ENCODE measurements at regions not wholly inside any gene's neighbourhood (a gene's known extent, or its start where the extent isn't known, plus 50 kb on each side); places are given as distances from the start of the nearest gene placed in this dataset.

GRCh38 chr16:5374184-5374583 lies 276.6 kb upstream of the EEF2KMT start:
- no peak for DNase-seq (ENCODE audit: low read depth)

- no peak for DNase-seq (ENCODE audit: low read depth)
Measured at GRCh38 chr16:5367951-5368350, 270.4 kb upstream of the EEF2KMT start.

GRCh38 chr16:5366126-5366525 lies 268.5 kb upstream of the EEF2KMT start:
- DNase-seq (ENCODE audit: low read depth), result no peak

DNA sequence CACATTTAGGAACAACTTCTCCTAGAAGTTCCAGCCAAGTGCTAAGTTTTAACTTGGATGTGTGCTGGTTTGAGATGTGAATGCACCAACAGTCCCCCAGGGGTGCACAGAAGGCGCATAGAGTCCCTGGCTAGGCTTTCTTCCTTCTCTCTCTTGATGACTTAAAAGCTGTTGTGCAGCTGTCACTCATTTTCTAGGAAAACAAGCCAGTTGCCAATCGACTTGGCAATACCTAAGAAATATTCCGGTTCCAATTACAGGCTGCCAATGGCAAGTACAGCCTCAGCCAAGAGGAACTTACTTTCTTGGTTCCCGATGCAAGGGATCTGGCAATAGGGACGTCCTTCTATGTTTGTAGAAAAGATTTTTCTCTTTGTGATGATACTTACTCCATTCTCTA lies 266.6 kb upstream of the EEF2KMT start:
- no peak for DNase-seq (ENCODE audit: low read depth)

DNA sequence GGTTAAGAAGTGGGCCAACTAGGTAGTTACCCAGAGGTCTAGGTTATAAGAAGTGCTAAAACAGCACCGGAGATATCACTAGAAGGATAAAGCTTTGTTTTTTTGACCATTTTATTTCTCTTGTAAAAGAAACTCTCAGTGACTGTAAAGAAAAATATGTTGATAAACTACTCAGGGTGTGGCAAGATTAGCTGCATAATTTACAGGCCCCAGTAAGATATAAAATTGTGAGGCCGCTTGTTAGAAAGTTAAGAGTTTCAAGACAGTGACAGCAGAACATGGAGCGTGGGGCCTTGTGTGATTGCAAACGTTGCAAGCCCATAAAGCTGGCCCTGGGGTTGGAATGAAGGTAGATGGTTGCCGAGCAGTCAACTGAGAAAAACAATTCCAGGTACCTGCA lies 263.7 kb upstream of the EEF2KMT start:
- no peak for DNase-seq (ENCODE audit: low read depth)

DNA sequence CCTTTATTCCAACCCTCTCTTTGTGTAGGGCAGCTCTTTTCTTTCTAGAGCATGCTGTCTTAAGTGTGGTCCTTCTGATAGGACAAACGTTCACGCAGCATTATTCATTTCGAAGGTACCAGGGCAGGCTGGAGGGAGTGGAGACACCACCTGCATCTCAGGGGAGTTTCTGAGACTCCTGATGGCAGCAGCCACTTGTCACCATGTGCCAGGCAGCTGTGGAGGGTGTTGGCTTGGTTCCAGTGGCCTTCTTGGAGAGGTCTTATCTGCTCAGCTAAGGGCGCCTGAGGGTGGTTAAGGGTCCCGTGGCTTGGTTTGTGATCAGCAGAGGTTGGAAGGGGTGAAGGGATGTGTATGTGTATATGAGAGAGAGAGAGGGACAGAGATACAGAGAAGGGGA lies 257.1 kb upstream of the EEF2KMT start:
- DNase-seq (ENCODE audit: low read depth), result no peak

- DNase-seq (ENCODE audit: low read depth), result no peak
Measured at GRCh38 chr16:5349670-5350517, 252.3 kb upstream of the EEF2KMT start.

DNA sequence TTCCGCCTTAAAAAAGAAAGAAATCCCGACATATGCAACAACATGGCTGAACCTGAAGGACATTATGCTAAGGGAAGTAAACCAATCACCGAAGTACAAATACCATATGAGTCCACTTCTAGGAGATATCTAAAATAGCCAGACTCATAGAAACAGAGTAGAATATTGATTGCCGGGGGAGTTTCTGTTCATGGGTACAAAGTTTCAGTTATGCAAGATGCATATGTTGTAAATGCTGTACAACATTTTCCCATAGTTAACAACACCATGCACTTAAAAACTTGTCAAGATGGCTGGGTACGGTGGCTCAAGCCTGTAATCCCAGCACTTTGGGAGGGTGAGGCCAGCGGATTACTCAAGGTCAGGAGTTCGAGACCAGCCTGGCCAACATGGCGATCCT lies 251.5 kb upstream of the EEF2KMT start:
- DNase-seq (ENCODE audit: low read depth), result no peak

DNA sequence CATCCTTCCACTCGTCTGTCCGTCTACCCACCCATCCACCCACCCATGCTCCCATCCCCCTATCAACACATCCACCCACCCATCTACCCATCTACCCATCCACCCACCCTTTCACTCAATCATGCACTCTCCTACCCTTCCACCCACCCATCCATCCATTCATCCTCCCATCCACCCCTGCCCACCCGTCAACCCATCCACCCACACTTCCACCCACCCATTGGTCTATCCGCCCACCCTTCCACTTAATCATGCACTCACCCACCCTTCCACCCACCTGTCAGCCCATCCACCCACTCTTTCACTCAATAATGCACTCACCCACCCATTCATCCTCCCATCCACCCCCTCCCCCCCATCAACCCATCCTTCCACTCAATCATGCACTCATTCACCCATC lies 250.0 kb upstream of the EEF2KMT start:
- no peak for DNase-seq (ENCODE audit: low read depth)

DNA sequence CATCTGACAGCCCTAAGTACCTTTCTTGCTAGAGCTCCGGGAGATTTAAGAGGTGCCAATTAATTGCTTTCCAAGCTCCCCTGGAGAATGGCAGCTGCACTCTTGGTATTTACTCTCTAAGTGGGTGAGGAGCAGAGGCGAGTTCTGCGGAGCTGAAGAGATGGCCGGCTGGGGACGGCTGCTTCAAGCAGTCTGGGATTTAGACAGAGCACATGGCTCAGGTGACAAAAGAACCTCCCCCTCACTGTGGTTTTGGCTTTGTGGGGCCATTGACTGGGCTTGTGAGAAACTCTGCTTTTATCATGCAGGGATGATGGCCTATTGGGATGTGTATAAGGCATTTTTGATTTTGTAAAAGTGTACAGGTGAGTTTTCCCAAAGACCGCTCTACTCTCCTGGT lies 239.3 kb upstream of the EEF2KMT start:
- no peak for DNase-seq (ENCODE audit: low read depth)

- no peak for DNase-seq (ENCODE audit: low read depth)
Measured at GRCh38 chr16:5333991-5334390, 236.4 kb upstream of the EEF2KMT start.

GRCh38 chr16:5333126-5333525 lies 235.5 kb upstream of the EEF2KMT start:
- no peak for DNase-seq (ENCODE audit: low read depth)

- no peak for DNase-seq (ENCODE audit: low read depth)
Measured at GRCh38 chr16:5330058-5330457, 232.5 kb upstream of the EEF2KMT start.

- no peak for DNase-seq (ENCODE audit: low read depth)
Measured at GRCh38 chr16:5328546-5328945, 231.0 kb upstream of the EEF2KMT start.

- no peak for DNase-seq (ENCODE audit: low read depth)
Measured at GRCh38 chr16:5326395-5326794, 228.8 kb upstream of the EEF2KMT start.

DNA sequence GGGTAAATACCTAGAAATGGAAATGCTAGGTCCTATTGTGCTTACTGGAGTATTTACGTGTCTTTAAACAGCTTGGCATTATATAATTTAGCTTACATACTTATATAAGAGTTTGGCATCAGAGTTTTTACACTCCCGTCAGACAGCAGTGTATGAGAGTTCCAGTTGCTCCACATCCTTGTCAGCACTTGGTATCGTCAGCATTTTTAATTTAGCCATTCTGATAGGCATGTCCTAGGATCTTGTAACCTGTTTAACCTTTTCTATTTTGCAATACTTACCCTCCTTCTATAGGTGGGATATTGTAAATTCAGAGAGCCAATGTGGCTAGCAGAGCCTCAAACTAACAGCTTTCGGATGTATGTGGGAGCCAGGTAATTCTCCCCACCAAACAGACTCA lies 228.3 kb upstream of the EEF2KMT start:
- no peak for DNase-seq (ENCODE audit: low read depth)

GRCh38 chr16:5323284-5324141 lies 225.9 kb upstream of the EEF2KMT start:
- no peak for DNase-seq (ENCODE audit: low read depth)

- DNase-seq (ENCODE audit: low read depth), result no peak
Measured at GRCh38 chr16:5321930-5322329, 224.3 kb upstream of the EEF2KMT start.

- DNase-seq (ENCODE audit: low read depth), result no peak
Measured at GRCh38 chr16:5319799-5320198, 222.2 kb upstream of the EEF2KMT start.

DNA sequence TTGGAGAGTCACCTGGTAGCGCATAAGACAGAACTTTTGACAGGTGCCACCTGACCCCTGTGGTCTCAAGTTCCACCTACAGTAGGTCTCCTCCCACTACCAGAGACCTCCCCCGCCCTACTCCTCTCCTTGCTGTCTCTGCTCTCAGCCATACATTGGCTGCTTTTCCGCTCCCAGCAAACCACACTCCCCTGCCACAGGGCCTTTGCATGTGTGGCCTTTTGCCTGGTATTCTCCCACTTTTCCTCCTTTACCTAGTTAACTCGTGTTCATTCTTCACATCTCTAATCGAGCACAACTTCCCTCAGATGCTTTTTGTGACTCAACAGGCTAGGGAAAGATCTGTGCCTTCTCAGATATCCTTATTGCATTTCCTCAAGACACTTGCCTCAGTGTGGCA lies 218.3 kb upstream of the EEF2KMT start:
- DNase-seq (ENCODE audit: low read depth), result no peak

DNA sequence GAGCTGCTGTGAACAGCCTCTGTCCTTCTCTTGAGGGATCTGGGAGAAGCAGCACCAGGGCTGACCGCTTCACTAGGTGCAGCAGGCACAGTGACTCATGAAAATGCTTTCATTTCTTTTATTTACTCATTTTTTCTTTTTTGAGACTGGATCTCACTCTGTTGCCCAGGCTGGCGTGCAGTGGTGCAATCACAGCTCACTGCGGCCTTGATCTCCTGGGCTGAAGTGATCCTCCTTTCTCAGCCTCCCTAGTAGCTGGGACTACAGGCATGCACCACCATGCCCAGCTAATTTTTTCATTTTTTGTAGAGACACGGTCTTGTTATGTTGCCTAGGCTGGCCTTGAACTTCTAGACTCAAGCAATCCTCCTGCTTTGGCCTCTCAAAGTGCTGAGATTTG lies 216.8 kb upstream of the EEF2KMT start:
- DNase-seq (ENCODE audit: low read depth), result no peak

GRCh38 chr16:5309946-5310611 lies 212.5 kb upstream of the EEF2KMT start:
- DNase-seq (ENCODE audit: low read depth), result no peak

DNA sequence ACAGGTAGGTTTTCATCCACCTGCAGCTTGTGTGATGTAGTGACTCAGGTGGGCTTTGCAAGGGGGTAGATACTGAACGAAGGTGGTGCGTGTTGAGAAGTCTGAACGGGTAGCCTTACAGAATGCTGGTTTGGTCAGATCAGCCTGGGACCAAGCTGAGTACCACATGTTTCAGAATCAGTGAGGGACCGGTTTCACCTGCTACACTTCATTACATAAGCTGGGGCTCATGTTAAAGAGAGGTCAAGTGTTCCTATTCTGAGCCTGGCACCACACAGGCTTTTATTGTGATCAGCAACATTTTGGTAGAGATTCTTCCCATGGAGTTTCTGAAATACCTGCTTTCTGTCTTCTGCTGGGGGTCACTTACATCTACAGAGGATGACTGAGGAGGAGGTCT lies 207.4 kb upstream of the EEF2KMT start:
- DNase-seq (ENCODE audit: low read depth), result no peak

Measured in non-pigmented ciliary epithelial cell (primary cell).